ENCODE measurements at regions not wholly inside any gene's neighbourhood (a gene's known extent, or its start where the extent isn't known, plus 50 kb on each side); places are given as distances from the start of the nearest gene placed in this dataset.

- DNase-seq: no peak
Measured at GRCh38 chr13:105213512-105213911, 1322.0 kb downstream of the EFNB2 start.

- no peak for DNase-seq
Measured at GRCh38 chr13:105207572-105208293, 1327.7 kb downstream of the EFNB2 start.

- DNase-seq: peak; percentile 26
Measured at GRCh38 chr13:105202354-105202753, 1333.1 kb downstream of the EFNB2 start.

- no peak for DNase-seq
Measured at GRCh38 chr13:105201351-105201750, 1334.1 kb downstream of the EFNB2 start.

- no peak for DNase-seq
Measured at GRCh38 chr13:105200181-105200580, 1335.3 kb downstream of the EFNB2 start.

GRCh38 chr13:105196052-105196451 is 1339.4 kb downstream of the EFNB2 start:
- no peak for DNase-seq

- DNase-seq: no peak
Measured at GRCh38 chr13:105193026-105193425, 1342.4 kb downstream of the EFNB2 start.

GRCh38 chr13:105184201-105184600 is 1351.3 kb downstream of the EFNB2 start:
- DNase-seq: no peak

GRCh38 chr13:105177265-105177900 is 1358.1 kb downstream of the EFNB2 start:
- DNase-seq: no peak

GRCh38 chr13:105170438-105170837 is 1365.0 kb downstream of the EFNB2 start:
- no peak for DNase-seq

GRCh38 chr13:105168295-105168694 is 1367.2 kb downstream of the EFNB2 start:
- DNase-seq: no peak

- DNase-seq: no peak
Measured at GRCh38 chr13:105167385-105167784, 1368.1 kb downstream of the EFNB2 start.

GRCh38 chr13:105165449-105166125 is 1369.9 kb downstream of the EFNB2 start:
- no peak for DNase-seq

- no peak for DNase-seq
Measured at GRCh38 chr13:105159841-105160240, 1375.6 kb downstream of the EFNB2 start.

GRCh38 chr13:105153611-105154010 is 1381.9 kb downstream of the EFNB2 start:
- DNase-seq: no peak

- DNase-seq: no peak
Measured at GRCh38 chr13:105151639-105152038, 1383.8 kb downstream of the EFNB2 start.

GRCh38 chr13:105147461-105147860 is 1388.0 kb downstream of the EFNB2 start:
- DNase-seq: no peak

GRCh38 chr13:105144936-105145335 is 1390.5 kb downstream of the EFNB2 start:
- no peak for DNase-seq

GRCh38 chr13:105144020-105144419 is 1391.4 kb downstream of the EFNB2 start:
- no peak for DNase-seq

GRCh38 chr13:105142556-105142955 is 1392.9 kb downstream of the EFNB2 start:
- DNase-seq: no peak

GRCh38 chr13:105139380-105140285 is 1395.8 kb downstream of the EFNB2 start:
- no peak for DNase-seq

- DNase-seq: no peak
Measured at GRCh38 chr13:105139048-105139379, 1396.4 kb downstream of the EFNB2 start.

Measured in renal pelvis (tissue), 1 donor.